HG02623 (cell line): ENCODE measurements at regions not wholly inside any gene's neighbourhood (a gene's known extent, or its start where the extent isn't known, plus 50 kb on each side); places are given as distances from the start of the nearest gene placed in this dataset.
"Not testable (repeated sequence)": the region's sequence is repeated elsewhere in the genome, so short reads cannot be mapped to it uniquely, and the experiment has no call there.

ENCODE experiments used
- ATAC-seq: cut with Tn5 transposase; IDR thresholded peaks from one replicate; pipeline ENCODE4 v1.9.1; 2021; ENCODE audit warnings: moderate library complexity; ENCODE audit not compliant: unreplicated experiment

DNA sequence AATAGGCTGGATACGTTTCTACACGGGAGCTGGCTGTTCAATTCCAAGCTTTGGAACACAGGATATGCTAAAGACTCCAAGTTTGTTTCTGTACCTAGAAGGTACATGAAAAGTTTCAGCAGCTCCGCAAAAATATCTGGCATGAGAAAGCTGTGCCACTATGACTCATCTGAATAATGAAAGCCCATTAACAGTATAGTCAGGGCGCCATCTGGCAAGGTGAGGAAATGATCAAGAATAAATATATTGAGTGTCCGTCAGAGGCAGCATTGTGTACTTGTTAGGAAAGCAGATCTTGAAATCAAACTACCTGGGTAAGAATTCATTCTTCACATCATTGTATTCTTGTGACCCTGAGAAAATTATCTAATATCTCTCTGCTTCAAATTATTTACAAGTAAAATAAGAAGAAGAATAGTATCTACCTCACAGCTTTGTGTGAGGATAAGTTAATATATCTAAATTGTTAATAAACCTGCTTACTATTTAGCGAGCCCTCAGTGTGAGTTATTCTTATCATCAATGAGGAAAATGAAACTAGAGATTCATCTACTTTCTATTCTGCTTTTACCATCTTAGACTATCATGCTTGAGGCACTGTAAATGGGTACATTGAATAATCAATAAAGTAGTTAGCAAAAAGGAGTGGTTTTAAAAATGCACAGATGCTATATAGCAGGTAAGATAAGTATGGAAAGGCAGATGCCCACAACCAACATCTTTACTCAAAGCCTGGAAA, 53.5 kb downstream of the FSCB start:
- ATAC-seq, result no peak

DNA sequence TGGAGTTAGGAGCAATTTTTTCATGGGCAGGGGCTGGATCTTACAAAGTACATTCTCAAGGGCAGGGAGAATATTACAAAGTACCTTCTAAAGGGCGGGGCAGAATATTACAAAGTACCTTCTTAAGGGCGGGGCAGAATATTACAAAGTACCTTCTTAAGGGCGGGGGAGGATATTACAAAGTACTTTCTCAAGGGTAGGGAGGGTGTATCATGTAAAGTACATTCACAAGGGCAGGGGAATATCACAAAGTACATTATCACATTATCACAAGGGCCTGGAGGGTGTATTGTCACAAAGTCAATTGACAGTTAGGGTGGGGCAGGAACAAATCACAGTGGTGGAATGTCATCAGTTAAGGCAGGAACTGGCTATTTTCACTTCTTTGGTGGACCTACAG, 56.9 kb downstream of the FSCB start:
- ATAC-seq, result not testable (repeated sequence)

DNA sequence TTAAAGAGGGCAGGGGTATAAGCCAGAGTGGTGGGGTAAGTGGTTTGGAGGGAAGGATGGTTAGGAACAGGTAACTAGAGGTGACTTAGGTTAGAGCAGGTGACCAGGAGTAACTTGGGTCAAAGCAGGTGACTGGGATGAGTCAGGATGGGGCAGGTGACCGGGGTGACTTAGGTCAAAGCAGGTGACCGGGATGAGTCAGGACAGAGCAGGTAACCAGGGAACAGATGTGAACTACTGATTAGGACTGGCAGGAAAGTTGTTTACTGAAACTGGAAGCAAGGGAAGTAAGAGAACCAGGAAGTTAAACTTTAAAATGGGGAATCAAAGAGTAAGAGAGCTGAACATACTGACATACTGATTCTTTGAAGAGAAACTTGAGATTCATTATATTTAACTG, 57.4 kb downstream of the FSCB start:
- ATAC-seq, result no peak

DNA sequence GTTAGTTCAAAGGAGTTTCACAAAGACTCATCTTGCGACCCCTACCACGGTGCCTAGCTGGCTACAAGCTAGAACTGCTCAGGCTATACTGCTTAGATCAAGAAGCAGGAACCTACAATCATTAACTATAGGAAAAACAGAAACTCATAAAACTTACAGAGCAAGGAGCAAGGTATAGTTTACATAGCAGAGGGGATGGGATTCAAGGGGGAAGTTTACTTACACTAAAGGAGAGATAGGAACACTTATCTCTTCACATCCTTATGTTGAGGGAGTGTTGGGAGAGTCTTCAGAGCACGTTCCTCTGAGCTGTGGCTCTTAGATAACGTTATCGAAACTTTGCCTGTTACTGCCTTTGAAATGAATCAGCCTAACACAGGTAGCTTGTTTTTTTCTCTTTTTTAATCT, 58.1 kb downstream of the FSCB start:
- no peak for ATAC-seq

DNA sequence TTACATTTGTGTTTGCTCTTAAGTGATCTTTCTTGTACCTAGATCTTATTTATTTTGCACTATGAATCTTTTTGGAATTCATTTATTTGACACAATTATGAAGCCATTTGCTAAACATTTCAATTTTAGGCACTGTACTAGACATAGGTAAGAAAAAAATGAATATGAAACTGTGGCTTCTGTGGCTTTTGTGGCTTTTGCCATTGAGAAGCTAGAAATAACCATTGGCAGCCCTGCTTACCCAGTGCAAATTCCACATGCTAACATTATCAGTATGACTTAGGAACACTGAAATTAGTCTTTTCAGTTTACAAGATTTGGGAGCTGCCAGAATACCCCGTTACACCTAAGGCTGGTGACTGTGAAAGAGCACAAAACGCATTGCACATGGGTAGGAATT, 60.1 kb downstream of the FSCB start:
- ATAC-seq, result no peak

DNA sequence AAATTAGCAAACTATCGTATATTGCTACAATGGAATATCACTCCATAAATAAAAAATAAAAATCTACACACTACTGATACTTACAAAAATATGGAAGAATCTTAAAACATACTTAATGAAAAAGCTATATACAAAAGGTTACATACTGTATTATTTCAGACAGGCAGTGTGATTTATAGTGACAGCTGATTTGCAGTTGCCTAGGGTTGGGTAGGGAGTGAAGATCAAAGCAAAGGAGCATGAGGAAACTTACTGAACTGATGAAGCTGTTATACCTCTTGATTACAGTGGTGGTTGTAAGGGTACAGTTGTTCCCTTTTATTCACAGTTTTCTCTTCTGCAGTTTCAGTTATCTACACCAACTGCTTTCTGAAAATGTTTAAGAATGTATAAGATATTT, 62.6 kb downstream of the FSCB start:
- ATAC-seq, result no peak

DNA sequence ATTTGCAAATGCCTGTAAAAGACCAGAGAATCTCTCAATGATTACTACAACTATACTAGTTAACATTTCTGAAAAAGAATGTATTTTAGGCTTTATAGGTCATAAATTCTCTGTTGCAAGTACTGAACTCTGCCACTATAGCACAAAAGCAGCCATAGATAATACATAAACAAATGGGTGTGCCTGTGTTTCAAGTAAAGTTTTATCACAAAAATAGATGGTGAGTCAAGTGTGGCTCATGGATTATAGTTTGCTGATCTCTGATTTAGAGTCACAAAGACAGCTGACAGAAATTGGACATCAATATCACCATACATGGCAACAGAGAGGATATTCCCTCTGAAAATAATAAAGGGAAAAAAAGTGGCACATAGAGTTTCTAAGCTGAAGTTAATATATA, 68.1 kb downstream of the FSCB start:
- no peak for ATAC-seq

DNA sequence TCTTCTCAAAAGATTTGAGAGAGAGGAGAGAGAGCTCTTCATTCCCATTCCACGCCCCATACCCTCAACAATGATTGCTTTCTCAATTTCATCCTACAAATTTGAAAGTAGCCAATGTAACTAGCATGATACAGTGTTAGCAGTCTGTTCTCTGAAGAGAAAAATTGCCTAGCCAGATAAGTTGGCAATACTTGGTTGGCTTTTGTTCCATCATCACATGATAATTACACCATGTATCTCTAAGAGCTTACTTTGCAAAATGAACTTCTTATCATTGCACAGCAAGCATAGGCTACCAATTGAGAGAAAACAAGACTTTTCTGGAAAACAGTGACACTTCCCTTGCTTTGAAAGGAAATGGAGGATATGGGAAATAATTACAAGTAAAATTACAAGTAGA, 68.9 kb downstream of the FSCB start:
- no peak for ATAC-seq

DNA sequence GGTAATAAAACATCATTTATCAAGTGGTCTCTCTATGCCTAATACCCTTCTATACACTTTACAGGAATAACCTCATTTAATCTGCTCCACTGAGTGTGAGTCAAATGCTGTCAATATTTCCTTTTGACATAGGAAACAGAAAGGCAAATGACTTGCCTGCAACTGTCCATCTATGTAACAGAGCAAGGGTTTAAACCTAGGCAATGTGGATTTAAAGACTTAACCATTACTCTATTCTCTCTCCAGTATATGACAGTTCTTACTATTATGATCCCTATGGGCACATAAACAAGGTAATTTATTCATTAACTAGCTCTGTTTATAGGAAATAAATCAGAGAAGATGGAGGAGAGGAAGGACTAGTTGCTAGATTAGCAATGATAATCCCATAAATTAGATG, 70.6 kb downstream of the FSCB start:
- no peak for ATAC-seq

DNA sequence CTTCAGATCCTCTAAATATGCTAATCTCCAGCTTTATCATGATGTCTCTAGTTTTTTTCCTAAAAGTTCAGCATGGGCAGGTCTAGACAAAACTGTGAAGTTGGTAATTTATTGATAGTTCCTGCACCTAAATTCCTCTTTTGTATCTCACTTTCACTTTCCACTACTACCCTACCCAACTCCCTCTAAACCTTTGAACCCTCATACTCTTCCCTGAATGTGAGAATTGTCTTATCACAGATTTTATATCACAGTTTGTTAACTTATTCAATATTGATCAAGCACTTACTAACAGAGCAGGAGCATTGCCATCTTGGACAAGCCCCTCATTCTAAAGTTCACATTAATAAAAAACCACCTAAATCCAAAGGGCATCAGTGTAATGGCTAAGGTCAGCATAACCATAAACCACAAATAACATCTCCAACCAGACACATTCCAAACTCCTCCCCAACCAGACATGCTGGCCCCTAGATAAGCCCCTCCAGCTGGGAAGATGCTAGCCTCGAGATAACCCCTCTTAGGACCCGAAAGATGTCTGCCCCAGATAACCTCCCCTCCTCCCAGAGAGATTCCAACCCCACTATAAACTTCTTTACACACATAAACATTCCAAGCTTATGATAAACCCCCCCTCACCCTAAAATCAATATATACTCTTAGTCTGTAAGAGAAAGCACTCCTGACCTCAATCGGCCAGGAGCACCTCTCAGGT, 78.7 kb downstream of the FSCB start:
- ATAC-seq, result no peak

DNA sequence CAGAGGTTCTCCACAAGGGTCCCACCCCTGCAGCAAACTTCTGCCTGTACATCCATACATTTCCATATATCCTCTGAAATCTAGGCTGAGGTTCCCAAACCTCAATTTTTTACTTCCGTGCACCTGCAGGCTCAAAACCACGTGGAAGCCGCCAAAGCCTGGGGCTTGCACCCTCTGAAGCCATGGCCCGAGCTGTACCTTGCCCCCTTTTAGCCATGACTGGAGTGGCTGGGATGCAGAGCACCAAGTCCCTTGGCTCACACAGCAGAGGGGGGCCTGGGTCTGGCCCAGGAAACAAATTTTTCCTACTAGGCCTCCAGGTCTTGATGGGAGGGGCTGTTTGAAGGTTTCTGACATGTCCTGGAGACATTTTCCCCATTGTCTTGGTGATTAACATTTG, 84.4 kb downstream of the FSCB start:
- no peak for ATAC-seq

DNA sequence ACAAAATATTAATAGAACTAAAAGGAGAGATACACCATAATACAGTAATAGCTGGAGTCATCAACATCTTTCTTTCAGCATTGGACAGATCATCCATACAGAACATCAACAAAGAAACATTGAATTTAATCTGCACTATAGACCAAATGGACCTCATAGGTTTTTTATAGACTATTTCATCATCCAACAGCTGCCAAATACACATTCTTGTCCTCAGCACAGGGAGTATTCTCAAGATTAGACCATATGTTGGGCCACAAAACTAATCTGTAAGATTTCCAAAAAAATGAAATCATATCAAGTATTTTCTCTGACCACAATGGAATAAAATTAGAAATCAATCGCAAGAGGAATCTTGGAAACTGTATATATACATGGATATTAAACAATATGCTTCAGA, 86.9 kb downstream of the FSCB start:
- ATAC-seq, result no peak

DNA sequence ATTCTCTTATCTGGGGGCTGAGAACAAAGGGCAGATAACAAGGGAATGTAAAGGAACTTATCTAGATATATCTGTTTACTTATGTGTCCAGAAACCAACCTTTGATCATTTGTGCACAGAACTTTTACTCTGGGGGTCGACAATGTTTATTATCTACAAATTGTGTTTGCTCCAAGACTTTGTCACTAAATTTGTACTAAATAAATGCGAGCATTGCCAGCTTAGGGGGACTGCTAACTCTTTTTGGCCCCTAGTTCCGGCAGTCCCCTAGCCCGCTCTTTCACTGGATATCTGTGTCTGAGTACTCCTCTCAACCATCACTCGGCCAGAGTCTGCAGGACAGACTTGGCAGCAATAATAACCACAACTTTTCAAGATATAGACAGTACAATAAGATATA, 88.2 kb downstream of the FSCB start:
- ATAC-seq, result no peak

DNA sequence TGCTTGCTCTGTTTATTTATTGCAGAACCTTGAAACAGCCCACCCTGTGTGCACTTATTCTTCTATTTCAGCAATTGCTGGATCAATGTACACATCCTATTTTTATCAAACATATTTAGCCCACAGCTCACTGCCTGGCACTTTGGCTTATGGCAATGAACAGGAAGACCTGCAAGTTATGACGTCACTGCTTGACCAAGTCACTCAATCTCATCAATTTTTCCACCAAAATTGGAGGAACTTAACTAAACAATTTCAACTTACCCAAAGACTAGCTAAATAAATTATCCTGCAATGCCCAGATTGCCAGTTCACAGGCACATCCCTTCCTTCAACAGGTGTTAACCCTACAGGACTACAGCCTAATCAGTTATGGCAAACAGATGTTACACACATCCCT, 89.3 kb downstream of the FSCB start:
- ATAC-seq, result no peak

DNA sequence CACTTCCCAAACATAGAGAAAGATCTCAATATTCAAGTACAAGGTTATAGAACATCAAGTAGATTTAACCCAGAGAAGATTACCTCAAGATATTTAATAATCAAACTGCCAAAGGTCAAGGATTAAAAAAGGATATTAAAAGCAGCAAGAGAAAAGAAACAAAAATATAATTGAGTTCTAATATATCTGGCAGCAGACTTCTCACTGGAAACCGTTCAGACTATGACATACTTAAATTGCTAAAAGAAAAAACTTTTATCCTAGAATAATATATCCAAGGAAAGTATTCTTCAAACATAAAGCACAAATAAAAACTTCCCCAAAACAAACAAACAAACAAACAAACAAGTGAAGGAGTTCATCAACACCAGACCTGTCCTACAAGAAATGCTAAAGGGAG, 92.4 kb downstream of the FSCB start:
- ATAC-seq, result no peak

DNA sequence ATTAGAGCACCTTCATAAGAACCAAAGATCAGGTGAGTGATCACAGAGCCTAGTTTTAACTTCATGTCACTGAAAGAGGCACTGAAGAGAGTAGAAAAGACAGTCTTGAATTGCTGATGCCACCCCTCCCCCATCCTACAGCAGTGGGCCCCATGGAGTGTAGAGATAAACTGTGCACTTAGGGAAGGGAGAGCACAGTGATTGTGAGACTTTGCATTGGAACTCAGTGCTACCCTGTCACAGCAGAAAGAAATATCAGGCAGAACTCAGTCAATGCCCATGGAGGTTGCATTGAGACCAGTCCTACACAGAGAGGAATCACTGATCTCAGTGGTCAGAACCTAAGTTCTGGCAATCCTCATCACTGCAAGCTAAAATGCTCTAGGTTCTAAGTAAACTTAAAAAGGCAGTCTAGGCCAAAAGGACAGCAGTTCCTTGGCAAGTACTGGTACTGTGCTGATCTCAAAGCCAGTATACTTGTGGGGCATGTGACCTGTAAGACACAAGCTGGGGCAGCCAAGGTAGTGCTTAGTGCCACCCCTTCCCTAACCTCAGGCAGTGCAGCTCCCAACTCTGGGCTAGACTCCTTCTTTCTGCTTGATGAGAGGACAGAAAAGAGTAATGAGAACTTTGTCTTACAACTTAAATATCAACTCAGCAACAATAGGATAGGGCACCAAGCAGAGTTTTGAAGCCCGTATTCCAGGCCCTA, 94.1 kb downstream of the FSCB start:
- ATAC-seq, result no peak

DNA sequence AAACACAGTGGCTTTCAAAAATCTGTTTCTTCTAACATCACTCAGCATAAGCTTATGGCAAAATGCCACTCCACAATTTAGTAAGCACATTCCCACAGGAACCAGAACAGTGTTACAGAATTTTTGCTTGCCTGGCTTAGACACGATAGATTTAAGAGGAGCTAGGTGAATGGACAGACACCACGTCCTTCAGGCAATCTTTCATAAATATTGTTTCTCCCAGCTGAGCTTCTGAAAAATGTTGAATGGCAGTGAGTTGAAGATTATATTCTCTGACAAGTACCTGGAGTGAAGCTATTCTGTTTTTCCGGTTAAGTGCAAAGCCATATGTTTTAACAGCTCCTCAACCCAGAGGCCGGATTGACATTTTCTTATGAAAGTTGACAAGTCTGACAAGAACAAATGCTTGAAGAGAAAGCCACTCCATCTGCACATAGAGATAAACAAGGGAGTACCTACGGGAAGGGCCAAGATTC, 102.0 kb downstream of the FSCB start:
- ATAC-seq, result no peak

DNA sequence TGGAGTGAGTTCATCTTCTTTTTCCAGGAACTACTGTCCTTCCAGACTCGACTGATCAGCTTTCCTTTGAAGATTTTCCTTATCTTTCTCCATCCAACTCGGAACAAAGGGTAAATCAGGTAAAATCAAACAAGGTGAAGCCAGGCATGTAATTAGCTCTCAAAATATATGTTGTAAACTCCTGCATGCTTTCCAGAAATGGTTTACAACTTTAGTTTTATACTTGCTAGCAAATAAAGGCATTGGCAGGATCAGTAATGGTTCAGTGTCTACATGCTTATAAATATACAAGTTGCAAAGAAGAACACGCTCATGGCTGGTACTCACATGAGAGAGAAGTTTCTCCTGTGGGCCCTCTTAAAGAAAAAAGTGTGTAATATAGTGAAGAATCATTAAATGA, 102.5 kb downstream of the FSCB start:
- ATAC-seq, result no peak

DNA sequence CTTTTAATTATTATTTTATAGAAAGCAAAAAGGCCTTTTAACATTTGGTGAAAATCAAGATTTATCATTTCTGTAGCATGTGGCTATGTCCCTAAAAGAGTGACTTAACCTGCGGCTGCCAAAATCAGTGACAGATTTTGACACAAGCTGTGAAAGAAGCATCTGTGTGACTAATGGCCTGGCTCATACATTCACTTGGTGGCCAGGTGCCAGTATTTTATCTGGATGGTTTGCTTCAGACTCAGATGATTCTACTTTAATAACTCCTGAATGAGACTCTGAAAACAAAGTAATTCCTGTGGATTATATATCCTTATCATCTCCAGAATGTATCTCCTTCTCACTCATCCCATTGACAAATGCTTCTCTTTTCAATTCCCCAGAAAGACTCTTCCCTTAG, 103.0 kb downstream of the FSCB start:
- ATAC-seq, result no peak

DNA sequence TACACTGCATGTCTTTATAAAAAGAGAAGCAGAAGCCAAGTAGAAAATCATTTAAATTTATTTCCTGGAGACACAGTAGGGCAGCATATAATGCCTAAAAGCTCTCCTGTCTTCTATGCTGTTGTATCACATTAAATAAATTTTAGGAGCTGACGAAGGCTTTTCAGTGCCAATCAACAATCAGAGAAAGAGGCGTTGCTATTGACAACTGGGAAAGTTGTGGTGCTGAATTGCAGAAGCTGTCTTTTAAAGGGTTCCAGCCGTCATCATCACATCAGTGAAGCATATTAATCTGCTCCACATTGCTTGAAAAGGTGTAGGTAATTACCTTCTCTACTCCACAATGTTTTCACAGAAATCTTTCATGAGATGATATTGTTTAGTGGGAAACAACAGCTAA, 103.9 kb downstream of the FSCB start:
- no peak for ATAC-seq

DNA sequence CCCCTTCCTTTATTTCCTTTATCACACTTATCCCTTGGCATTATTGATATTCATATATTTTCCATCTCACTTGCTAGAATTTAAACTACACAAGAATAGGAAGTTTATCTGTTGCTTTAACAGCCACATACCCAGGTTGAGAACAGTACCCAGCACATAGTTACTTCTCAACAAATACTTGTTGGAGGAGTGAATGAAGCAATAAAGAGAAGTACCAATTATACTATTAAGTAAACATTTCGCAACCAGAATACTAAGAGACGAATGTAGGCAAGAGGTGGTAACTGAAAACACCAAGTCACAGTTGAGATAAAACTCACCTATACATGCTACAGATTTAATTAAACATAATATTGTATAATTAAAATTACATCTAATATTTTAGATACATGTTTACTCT, 110.9 kb downstream of the FSCB start:
- no peak for ATAC-seq

DNA sequence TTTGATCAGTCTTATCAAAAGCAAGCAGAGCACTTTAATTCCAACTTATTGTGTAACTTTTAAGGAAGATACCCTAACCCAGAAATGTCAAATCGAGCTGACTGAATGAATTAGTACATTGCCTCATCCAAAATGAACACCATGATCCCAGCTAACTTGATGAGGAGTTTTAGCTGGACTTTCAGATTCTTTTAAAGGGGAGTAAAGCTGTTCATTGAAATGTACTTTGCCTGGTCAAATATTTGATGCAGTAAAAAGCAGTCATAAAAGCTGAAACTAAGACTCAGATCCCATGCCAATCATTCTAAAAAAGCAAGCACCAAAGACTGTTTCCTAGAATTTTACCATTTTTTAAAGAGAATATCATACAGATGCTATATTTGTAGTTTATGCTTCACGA, 114.1 kb downstream of the FSCB start:
- ATAC-seq, result no peak
